ENCODE measurements at regions not wholly inside any gene's neighbourhood (a gene's known extent, or its start where the extent isn't known, plus 50 kb on each side); places are given as distances from the start of the nearest gene placed in this dataset.
"Not testable (repeated sequence)": the region's sequence is repeated elsewhere in the genome, so short reads cannot be mapped to it uniquely, and the experiment has no call there.

- not testable (repeated sequence) for H2AK5ac ChIP-seq (ENCODE audit: low read length); H3K4me3 ChIP-seq (ENCODE audit: low read depth, low read length); H3K9me3 ChIP-seq (ENCODE audit: insufficient read depth, low read depth, low read length); H2BK12ac ChIP-seq (ENCODE audit: low read length); H2BK5ac ChIP-seq (ENCODE audit: low read depth, low read length, poor library complexity); H4K91ac ChIP-seq (ENCODE audit: low read depth, low read length); H3K36me3 ChIP-seq (ENCODE audit: control insufficient read depth in 1 of 2, insufficient read depth in 2 of 2, low read length in 2 of 2); H3K4ac ChIP-seq (ENCODE audit: low read depth, low read length); H3K23ac ChIP-seq (ENCODE audit: low read length); H3K14ac ChIP-seq (ENCODE audit: low read length); H3K4me2 ChIP-seq (ENCODE audit: low read length); H3K9ac ChIP-seq (ENCODE audit: low read length); H3K27ac ChIP-seq (ENCODE audit: low read depth, low read length); H4K8ac ChIP-seq (ENCODE audit: low read depth, low read length); H2BK120ac ChIP-seq (ENCODE audit: insufficient read depth, low read length, poor library complexity); H4K12ac ChIP-seq (ENCODE audit: low read depth, low read length); H2AFZ ChIP-seq (ENCODE audit: insufficient read depth, low read length, poor library complexity); H3K79me1 ChIP-seq (ENCODE audit: low read length); H3K4me1 ChIP-seq (ENCODE audit: control insufficient read depth in 1 of 2, insufficient read depth in 2 of 2, low read length in 2 of 2); DNase-seq; H3K27me3 ChIP-seq (ENCODE audit: insufficient read depth, low read length); H3K18ac ChIP-seq (ENCODE audit: low read length); H3K79me2 ChIP-seq (ENCODE audit: control insufficient read depth, insufficient read depth, low read length, poor library complexity)
- no CpG with 5 or more reads among the region's 3 CpGs for WGBS (ENCODE audit: extremely low coverage, insufficient coverage, insufficient read length)
These were observed 676.4 kb upstream of the ZNF337 start for GRCh38 chr20:26373066-26373465.

- H2BK12ac ChIP-seq (ENCODE audit: low read length), result no peak overlapping the region
- H4K12ac ChIP-seq (ENCODE audit: low read depth, low read length), result no peak overlapping the region
- DNase-seq, result no peak
- no peak overlapping the region for H2AK5ac ChIP-seq (ENCODE audit: low read length)
- H3K36me3 ChIP-seq (ENCODE audit: control insufficient read depth in 1 of 2, insufficient read depth in 2 of 2, low read length in 2 of 2), result no peaks in the 10 kb centered on the region
- no peaks in the 10 kb centered on the region for H3K27me3 ChIP-seq (ENCODE audit: insufficient read depth, low read length)
- WGBS (ENCODE audit: extremely low coverage, insufficient coverage, insufficient read length), result no CpG with 5 or more reads among the region's 2 CpGs
- H3K23ac ChIP-seq (ENCODE audit: low read length), result no peak overlapping the region
- H2BK5ac ChIP-seq (ENCODE audit: low read depth, low read length, poor library complexity), result no peak overlapping the region
- no peak overlapping the region for H3K4me2 ChIP-seq (ENCODE audit: low read length)
- H3K9me3 ChIP-seq (ENCODE audit: insufficient read depth, low read depth, low read length), result no peaks in the 10 kb centered on the region
- H3K14ac ChIP-seq (ENCODE audit: low read length), result no peak overlapping the region
- no peak overlapping the region for H3K18ac ChIP-seq (ENCODE audit: low read length)
- H3K4me1 ChIP-seq (ENCODE audit: control insufficient read depth in 1 of 2, insufficient read depth in 2 of 2, low read length in 2 of 2), result no peaks in the 10 kb centered on the region
- H4K91ac ChIP-seq (ENCODE audit: low read depth, low read length), result no peak overlapping the region
- H3K4me3 ChIP-seq (ENCODE audit: low read depth, low read length), result no peak overlapping the region
- no peak overlapping the region for H4K8ac ChIP-seq (ENCODE audit: low read depth, low read length)
- H3K27ac ChIP-seq (ENCODE audit: low read depth, low read length), result no peak overlapping the region
- H3K79me2 ChIP-seq (ENCODE audit: control insufficient read depth, insufficient read depth, low read length, poor library complexity), result no peaks in the 10 kb centered on the region
- H2BK120ac ChIP-seq (ENCODE audit: insufficient read depth, low read length, poor library complexity), result no peak overlapping the region
- H3K4ac ChIP-seq (ENCODE audit: low read depth, low read length), result no peak overlapping the region
- H3K9ac ChIP-seq (ENCODE audit: low read length), result no peak overlapping the region
- no peaks in the 10 kb centered on the region for H3K79me1 ChIP-seq (ENCODE audit: low read length)
- H2AFZ ChIP-seq (ENCODE audit: insufficient read depth, low read length, poor library complexity), result no peak overlapping the region
These were observed 657.9 kb upstream of the ZNF337 start for GRCh38 chr20:26354511-26354910.

DNA sequence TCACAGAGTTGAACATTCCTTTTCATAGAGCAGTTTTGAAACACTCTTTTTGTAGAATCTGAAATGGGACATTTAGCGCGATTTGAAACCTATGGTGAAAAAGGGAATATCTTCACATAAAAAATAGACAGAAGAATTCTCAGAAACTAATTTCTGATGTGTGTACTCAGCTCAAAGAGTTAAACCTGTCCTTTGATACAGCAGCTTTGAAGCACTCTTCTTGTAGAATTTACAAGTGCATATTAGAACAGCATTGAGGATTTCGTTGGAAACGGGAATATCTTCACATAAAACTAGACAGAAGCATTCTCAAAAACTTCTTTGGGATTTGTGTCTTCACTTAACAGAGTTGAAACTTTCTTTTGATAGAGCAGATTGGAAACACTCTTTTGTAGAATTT lies 650.7 kb upstream of the ZNF337 start:
- H3K4me3 ChIP-seq (ENCODE audit: low read depth, low read length), result no peak overlapping the region
- H3K4me1 ChIP-seq (ENCODE audit: control insufficient read depth in 1 of 2, insufficient read depth in 2 of 2, low read length in 2 of 2), result no peaks in the 10 kb centered on the region
- H3K79me1 ChIP-seq (ENCODE audit: low read length), result no peaks in the 10 kb centered on the region
- DNase-seq, result no peak
- no peak overlapping the region for H3K4ac ChIP-seq (ENCODE audit: low read depth, low read length)
- no peak overlapping the region for H3K18ac ChIP-seq (ENCODE audit: low read length)
- no peak overlapping the region for H3K9ac ChIP-seq (ENCODE audit: low read length)
- no peaks in the 10 kb centered on the region for H3K27me3 ChIP-seq (ENCODE audit: insufficient read depth, low read length)
- H3K4me2 ChIP-seq (ENCODE audit: low read length), result no peak overlapping the region
- H3K23ac ChIP-seq (ENCODE audit: low read length), result no peak overlapping the region
- H3K36me3 ChIP-seq (ENCODE audit: control insufficient read depth in 1 of 2, insufficient read depth in 2 of 2, low read length in 2 of 2), result no peaks in the 10 kb centered on the region
- no peak overlapping the region for H4K12ac ChIP-seq (ENCODE audit: low read depth, low read length)
- no peak overlapping the region for H2BK5ac ChIP-seq (ENCODE audit: low read depth, low read length, poor library complexity)
- H3K14ac ChIP-seq (ENCODE audit: low read length), result no peak overlapping the region
- H2AFZ ChIP-seq (ENCODE audit: insufficient read depth, low read length, poor library complexity), result no peak overlapping the region
- no peaks in the 10 kb centered on the region for H3K79me2 ChIP-seq (ENCODE audit: control insufficient read depth, insufficient read depth, low read length, poor library complexity)
- WGBS (ENCODE audit: extremely low coverage, insufficient coverage, insufficient read length), result no CpG with 5 or more reads among the region's 4 CpGs
- H4K91ac ChIP-seq (ENCODE audit: low read depth, low read length), result no peak overlapping the region
- H2BK120ac ChIP-seq (ENCODE audit: insufficient read depth, low read length, poor library complexity), result no peak overlapping the region
- no peaks in the 10 kb centered on the region for H3K9me3 ChIP-seq (ENCODE audit: insufficient read depth, low read depth, low read length)
- no peak overlapping the region for H2AK5ac ChIP-seq (ENCODE audit: low read length)
- H2BK12ac ChIP-seq (ENCODE audit: low read length), result no peak overlapping the region
- no peak overlapping the region for H3K27ac ChIP-seq (ENCODE audit: low read depth, low read length)
- H4K8ac ChIP-seq (ENCODE audit: low read depth, low read length), result no peak overlapping the region

GRCh38 chr20:26340460-26341065 lies 643.9 kb upstream of the ZNF337 start:
- H3K27ac ChIP-seq (ENCODE audit: low read depth, low read length); H3K4ac ChIP-seq (ENCODE audit: low read depth, low read length); H2AK5ac ChIP-seq (ENCODE audit: low read length); H3K4me3 ChIP-seq (ENCODE audit: low read depth, low read length); H3K79me1 ChIP-seq (ENCODE audit: low read length); H2BK5ac ChIP-seq (ENCODE audit: low read depth, low read length, poor library complexity); H2BK120ac ChIP-seq (ENCODE audit: insufficient read depth, low read length, poor library complexity); H4K91ac ChIP-seq (ENCODE audit: low read depth, low read length); H3K14ac ChIP-seq (ENCODE audit: low read length); H3K79me2 ChIP-seq (ENCODE audit: control insufficient read depth, insufficient read depth, low read length, poor library complexity); H2AFZ ChIP-seq (ENCODE audit: insufficient read depth, low read length, poor library complexity); H3K9ac ChIP-seq (ENCODE audit: low read length); H3K27me3 ChIP-seq (ENCODE audit: insufficient read depth, low read length); DNase-seq; H3K4me2 ChIP-seq (ENCODE audit: low read length); H3K4me1 ChIP-seq (ENCODE audit: control insufficient read depth in 1 of 2, insufficient read depth in 2 of 2, low read length in 2 of 2); H4K12ac ChIP-seq (ENCODE audit: low read depth, low read length); H4K8ac ChIP-seq (ENCODE audit: low read depth, low read length); H3K23ac ChIP-seq (ENCODE audit: low read length); H2BK12ac ChIP-seq (ENCODE audit: low read length); H3K36me3 ChIP-seq (ENCODE audit: control insufficient read depth in 1 of 2, insufficient read depth in 2 of 2, low read length in 2 of 2); H3K18ac ChIP-seq (ENCODE audit: low read length); H3K9me3 ChIP-seq (ENCODE audit: insufficient read depth, low read depth, low read length): not testable (repeated sequence)
- WGBS (ENCODE audit: extremely low coverage, insufficient coverage, insufficient read length), result no CpG with 5 or more reads among the region's 6 CpGs
